Endothelial cell (in vitro differentiated cells): ENCODE measurements at regions not wholly inside any gene's neighbourhood (a gene's known extent, or its start where the extent isn't known, plus 50 kb on each side); places are given as distances from the start of the nearest gene placed in this dataset.

Source experiments
- DNase-seq: peaks from one replicate; pipeline ENCODE4 v3.0.0; 2021; ENCODE audit warnings: low spot score
- H3K27ac Mint-ChIP-seq: one replicate; pipeline ENCODE4 v1.8.0; 2021; ENCODE audit warnings: mixed read lengths, inconsistent platforms; ENCODE audit not compliant: unreplicated experiment
- H3K27me3 Mint-ChIP-seq: one replicate; pipeline ENCODE4 v1.8.0; 2021; ENCODE audit warnings: mild to moderate bottlenecking, moderate library complexity, mixed read lengths, inconsistent platforms; ENCODE audit not compliant: unreplicated experiment
- H3K36me3 Mint-ChIP-seq: one replicate; pipeline ENCODE4 v1.8.0; 2021; ENCODE audit warnings: mild to moderate bottlenecking, low read depth, mixed read lengths, inconsistent platforms; ENCODE audit not compliant: unreplicated experiment
- H3K4me1 Mint-ChIP-seq: one replicate; pipeline ENCODE4 v1.8.0; 2021; ENCODE audit warnings: mild to moderate bottlenecking, mixed read lengths, inconsistent platforms; ENCODE audit not compliant: unreplicated experiment
- H3K4me3 Mint-ChIP-seq: one replicate; pipeline ENCODE4 v1.8.0; 2021; ENCODE audit warnings: mild to moderate bottlenecking, mixed read lengths, inconsistent platforms; ENCODE audit not compliant: unreplicated experiment
- H3K9me3 Mint-ChIP-seq: one replicate; pipeline ENCODE4 v1.8.0; 2021; ENCODE audit warnings: mixed read lengths, inconsistent platforms; ENCODE audit not compliant: unreplicated experiment
- TF ChIP-seq, protein P1 (sequence below): fragments of 200-600 bp; sonication (generic); IDR thresholded peaks from one replicate; pipeline ENCODE4 v1.5.0; 2021; ENCODE audit warnings: antibody characterized with exemption; ENCODE audit not compliant: unreplicated experiment

DNA sequence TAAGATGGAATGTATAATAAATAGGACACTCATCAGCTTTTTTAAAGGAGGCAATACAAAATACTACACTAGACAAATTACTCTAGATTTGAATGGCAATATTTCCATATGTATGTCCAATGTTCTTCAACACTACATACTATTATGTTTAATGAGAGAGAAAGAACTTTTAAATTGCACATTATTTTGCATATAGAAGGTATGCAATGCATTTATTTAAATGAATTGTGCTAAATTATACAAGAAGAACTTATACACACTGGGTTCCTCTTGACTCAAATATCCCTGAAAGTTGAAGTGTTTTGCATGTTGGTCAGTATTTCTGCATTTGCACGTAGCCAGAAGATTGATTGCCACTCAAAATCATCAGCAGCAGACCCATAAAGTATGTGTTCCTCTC lies 839.6 kb downstream of the ADGRL2 start:
- DNase-seq = no peak
- Mint-ChIP-seq H3K27me3 (no peaks in the 10 kb centered on the region), H3K9me3 (no peaks in the 10 kb centered on the region), H3K4me1 (no peaks in the 10 kb centered on the region), H3K27ac (no peak overlapping the region), H3K36me3 (no peaks in the 10 kb centered on the region), H3K4me3 (no peak overlapping the region)
- TF ChIP-seq, protein P1, sequence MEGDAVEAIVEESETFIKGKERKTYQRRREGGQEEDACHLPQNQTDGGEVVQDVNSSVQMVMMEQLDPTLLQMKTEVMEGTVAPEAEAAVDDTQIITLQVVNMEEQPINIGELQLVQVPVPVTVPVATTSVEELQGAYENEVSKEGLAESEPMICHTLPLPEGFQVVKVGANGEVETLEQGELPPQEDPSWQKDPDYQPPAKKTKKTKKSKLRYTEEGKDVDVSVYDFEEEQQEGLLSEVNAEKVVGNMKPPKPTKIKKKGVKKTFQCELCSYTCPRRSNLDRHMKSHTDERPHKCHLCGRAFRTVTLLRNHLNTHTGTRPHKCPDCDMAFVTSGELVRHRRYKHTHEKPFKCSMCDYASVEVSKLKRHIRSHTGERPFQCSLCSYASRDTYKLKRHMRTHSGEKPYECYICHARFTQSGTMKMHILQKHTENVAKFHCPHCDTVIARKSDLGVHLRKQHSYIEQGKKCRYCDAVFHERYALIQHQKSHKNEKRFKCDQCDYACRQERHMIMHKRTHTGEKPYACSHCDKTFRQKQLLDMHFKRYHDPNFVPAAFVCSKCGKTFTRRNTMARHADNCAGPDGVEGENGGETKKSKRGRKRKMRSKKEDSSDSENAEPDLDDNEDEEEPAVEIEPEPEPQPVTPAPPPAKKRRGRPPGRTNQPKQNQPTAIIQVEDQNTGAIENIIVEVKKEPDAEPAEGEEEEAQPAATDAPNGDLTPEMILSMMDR = no peak

DNA sequence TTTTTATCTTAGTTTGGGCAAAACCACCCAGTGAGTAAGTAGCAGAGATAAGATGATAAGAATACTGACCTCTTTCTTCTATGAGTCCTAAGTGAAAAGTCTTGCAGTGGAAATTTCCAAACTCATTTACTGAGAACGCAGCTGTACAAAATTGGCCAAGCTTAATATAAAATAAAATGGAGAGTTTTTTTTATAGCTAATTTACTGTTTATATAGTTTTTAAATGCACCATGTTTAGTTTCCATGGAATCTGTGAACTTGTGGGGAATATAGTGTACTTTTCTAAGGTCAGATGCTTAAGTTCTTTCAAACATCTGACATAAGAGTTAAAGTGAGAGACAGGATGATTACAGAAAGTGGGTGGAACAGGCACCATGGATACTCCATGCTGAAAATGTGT lies 833.5 kb downstream of the ADGRL2 start:
- Mint-ChIP-seq H3K36me3 (no peaks in the 10 kb centered on the region), H3K9me3 (no peaks in the 10 kb centered on the region), H3K4me1 (no peaks in the 10 kb centered on the region), H3K27me3 (no peaks in the 10 kb centered on the region), H3K4me3 (no peak overlapping the region), H3K27ac (no peak overlapping the region)
- no peak for DNase-seq
- TF ChIP-seq, protein P1 = no peak

DNA sequence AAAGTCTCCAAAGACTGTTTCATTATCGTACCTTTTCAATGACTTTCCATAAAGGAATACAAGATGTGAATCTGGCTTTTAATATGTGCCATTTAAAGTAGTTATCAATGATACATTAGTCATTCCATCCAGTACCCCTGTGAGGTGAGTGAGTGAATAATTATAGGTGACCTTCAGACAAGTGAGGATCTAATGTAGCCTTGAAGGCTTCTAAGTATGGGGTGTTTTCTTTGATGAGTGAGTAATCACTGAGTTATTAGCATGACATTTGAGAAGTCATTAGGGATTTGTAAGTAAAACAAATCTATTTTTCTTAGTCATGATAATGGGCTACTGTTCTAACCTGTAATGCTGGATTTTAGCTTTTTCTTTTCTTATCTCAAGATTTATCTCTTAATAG lies 831.4 kb downstream of the ADGRL2 start:
- DNase-seq = no peak
- no peak overlapping the region for H3K27ac Mint-ChIP-seq
- TF ChIP-seq, protein P1 = no peak
- no peaks in the 10 kb centered on the region for H3K36me3 Mint-ChIP-seq
- no peaks in the 10 kb centered on the region for H3K9me3 Mint-ChIP-seq
- H3K4me3 Mint-ChIP-seq = no peak overlapping the region
- no peaks in the 10 kb centered on the region for H3K4me1 Mint-ChIP-seq
- no peaks in the 10 kb centered on the region for H3K27me3 Mint-ChIP-seq

DNA sequence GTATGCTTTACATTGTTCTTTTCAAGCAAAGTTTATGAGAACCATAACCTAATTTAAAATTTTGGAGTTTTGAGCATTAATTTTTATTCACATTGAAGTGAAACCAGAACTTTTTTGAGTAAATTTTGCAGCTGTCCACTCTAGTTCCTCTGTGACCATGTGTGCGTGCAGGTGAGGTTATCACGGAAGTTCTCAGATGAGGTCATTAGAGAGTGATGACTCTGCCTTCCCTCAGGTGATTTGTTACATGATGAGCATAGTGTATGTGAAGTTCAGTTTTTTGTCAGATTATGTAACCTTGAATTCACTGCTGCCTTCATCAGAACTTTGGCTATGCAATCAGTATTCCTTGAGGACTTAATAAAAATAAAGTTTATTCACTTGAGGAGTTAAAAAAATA lies 828.2 kb downstream of the ADGRL2 start:
- no peak for DNase-seq
- no peak overlapping the region for H3K4me3 Mint-ChIP-seq
- H3K27me3 Mint-ChIP-seq = no peaks in the 10 kb centered on the region
- no peak overlapping the region for H3K27ac Mint-ChIP-seq
- TF ChIP-seq, protein P1 = no peak
- no peaks in the 10 kb centered on the region for H3K4me1 Mint-ChIP-seq
- no peaks in the 10 kb centered on the region for H3K36me3 Mint-ChIP-seq
- H3K9me3 Mint-ChIP-seq = no peaks in the 10 kb centered on the region

- no peak for DNase-seq
- no peaks in the 10 kb centered on the region for H3K36me3 Mint-ChIP-seq
- no peaks in the 10 kb centered on the region for H3K9me3 Mint-ChIP-seq
- H3K27ac Mint-ChIP-seq = no peak overlapping the region
- TF ChIP-seq, protein P1 = no peak
- no peak overlapping the region for H3K4me3 Mint-ChIP-seq
- no peaks in the 10 kb centered on the region for H3K4me1 Mint-ChIP-seq
- no peaks in the 10 kb centered on the region for H3K27me3 Mint-ChIP-seq
Observed at GRCh38 chr1:82625537-82625936, 824.8 kb downstream of the ADGRL2 start.
